ENCODE measurements at regions not wholly inside any gene's neighbourhood (a gene's known extent, or its start where the extent isn't known, plus 50 kb on each side); places are given as distances from the start of the nearest gene placed in this dataset.

DNA sequence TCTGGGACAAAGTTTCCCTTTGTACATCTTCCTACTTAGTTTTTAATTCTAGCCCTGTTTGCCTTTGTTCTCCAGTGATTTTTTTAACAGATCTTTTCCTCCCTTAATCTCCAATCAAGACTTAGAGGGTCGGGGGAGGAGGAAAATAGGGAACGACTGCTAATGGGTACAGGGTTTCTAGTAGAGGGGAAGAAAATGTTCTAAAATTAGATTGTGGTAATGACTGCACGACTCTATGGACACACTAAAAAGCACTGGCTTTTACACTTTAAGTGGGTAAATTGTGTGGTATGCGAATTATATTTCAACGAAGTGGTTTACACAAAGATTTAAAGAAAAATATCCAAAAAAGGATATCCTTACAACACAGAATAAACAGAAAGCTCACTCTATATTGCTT is 110.0 kb upstream of the SPON1 start:
- Mint-ChIP-seq H3K9me3 (no peaks in the 10 kb centered on the region), H3K36me3 (ENCODE audit: insufficient read depth in 1 of 3, low read depth in 3 of 3) (no peaks in the 10 kb centered on the region), H3K27me3 (ENCODE audit: low read depth) (peaks cover 2% of the 10 kb centered on the region; the same call in 1 of the 2 replicates), H3K4me1 (0 out of 4 replicates have a peak, but pooled peaks cover 0 to 4% of the 10 kb centered on the region in 2 experiments), H3K27ac (no peak overlapping the region), H3K4me3 (no peak overlapping the region)
- Histone ChIP-seq H4K8ac (replicated peaks; ENCODE audit: insufficient read length, low read depth, low read length) (no peak overlapping the region), H3K23ac (ENCODE audit: insufficient read length, low read depth, low read length) (no peak overlapping the region), H3K27me3 (ENCODE audit: insufficient read depth, low read length) (no peaks in the 10 kb centered on the region), H2BK5ac (ENCODE audit: insufficient read length, low read length) (no peak overlapping the region), H3K79me1 (ENCODE audit: insufficient read depth, low read depth, low read length, poor library complexity, severe bottlenecking) (no peaks in the 10 kb centered on the region), H4K91ac (ENCODE audit: insufficient read length, low read depth, low read length) (no peak overlapping the region), H2BK120ac (ENCODE audit: low read depth, low read length, poor library complexity, severe bottlenecking) (no peak overlapping the region), H3K79me2 (ENCODE audit: insufficient read depth, low read length) (no peaks in the 10 kb centered on the region), H2BK15ac (ENCODE audit: low read depth, low read length) (no peak overlapping the region), H3K4me1 (ENCODE audit: insufficient read depth, low read length) (no peaks in the 10 kb centered on the region), H4K20me1 (ENCODE audit: control insufficient read depth, insufficient read depth, insufficient read length) (no peaks in the 10 kb centered on the region), H3K9me3 (ENCODE audit: control insufficient read depth, low read depth, low read length) (no peaks in the 10 kb centered on the region), H2BK20ac (ENCODE audit: low read depth, low read length, poor library complexity, severe bottlenecking) (no peak overlapping the region), H3K4me2 (ENCODE audit: insufficient read depth, insufficient read length, low read length) (no peak overlapping the region), H3K14ac (ENCODE audit: insufficient read depth, low read length) (no peak overlapping the region), H4K5ac (ENCODE audit: insufficient read length, low read depth, low read length) (no peak overlapping the region), H3K4ac (ENCODE audit: low read depth, low read length) (no peak overlapping the region), H3K9ac (ENCODE audit: extremely low read depth, insufficient read length, low read length) (no peak overlapping the region), H2AFZ (ENCODE audit: low read length) (no peak overlapping the region), H3K27ac (ENCODE audit: insufficient read length, low read depth, low read length) (no peak overlapping the region), H3K23me2 (ENCODE audit: insufficient read length, low read depth, low read length, poor library complexity, severe bottlenecking) (no peaks in the 10 kb centered on the region), H3K18ac (ENCODE audit: insufficient read length, low read depth, low read length) (no peak overlapping the region), H2BK12ac (ENCODE audit: insufficient read length, low read depth, low read length) (no peak overlapping the region), H2AK5ac (ENCODE audit: insufficient read length, low read length) (no peak overlapping the region), H3T11ph (ENCODE audit: low read length) (no peak overlapping the region), H3K56ac (ENCODE audit: insufficient read length, low read depth, low read length) (no peak overlapping the region)
- TF ChIP-seq, protein P1, sequence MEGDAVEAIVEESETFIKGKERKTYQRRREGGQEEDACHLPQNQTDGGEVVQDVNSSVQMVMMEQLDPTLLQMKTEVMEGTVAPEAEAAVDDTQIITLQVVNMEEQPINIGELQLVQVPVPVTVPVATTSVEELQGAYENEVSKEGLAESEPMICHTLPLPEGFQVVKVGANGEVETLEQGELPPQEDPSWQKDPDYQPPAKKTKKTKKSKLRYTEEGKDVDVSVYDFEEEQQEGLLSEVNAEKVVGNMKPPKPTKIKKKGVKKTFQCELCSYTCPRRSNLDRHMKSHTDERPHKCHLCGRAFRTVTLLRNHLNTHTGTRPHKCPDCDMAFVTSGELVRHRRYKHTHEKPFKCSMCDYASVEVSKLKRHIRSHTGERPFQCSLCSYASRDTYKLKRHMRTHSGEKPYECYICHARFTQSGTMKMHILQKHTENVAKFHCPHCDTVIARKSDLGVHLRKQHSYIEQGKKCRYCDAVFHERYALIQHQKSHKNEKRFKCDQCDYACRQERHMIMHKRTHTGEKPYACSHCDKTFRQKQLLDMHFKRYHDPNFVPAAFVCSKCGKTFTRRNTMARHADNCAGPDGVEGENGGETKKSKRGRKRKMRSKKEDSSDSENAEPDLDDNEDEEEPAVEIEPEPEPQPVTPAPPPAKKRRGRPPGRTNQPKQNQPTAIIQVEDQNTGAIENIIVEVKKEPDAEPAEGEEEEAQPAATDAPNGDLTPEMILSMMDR (conservative IDR thresholded peaks at IDR 0.05) = no peak
- WGBS (ENCODE audit: extremely low coverage, insufficient read length, low lambda C conversion rate) = no CpG with 5 or more reads among the region's 5 CpGs
- no peak for DNase-seq

Data from H9 (cell line).